ENCODE measurements at regions not wholly inside any gene's neighbourhood (a gene's known extent, or its start where the extent isn't known, plus 50 kb on each side); places are given as distances from the start of the nearest gene placed in this dataset.

DNA sequence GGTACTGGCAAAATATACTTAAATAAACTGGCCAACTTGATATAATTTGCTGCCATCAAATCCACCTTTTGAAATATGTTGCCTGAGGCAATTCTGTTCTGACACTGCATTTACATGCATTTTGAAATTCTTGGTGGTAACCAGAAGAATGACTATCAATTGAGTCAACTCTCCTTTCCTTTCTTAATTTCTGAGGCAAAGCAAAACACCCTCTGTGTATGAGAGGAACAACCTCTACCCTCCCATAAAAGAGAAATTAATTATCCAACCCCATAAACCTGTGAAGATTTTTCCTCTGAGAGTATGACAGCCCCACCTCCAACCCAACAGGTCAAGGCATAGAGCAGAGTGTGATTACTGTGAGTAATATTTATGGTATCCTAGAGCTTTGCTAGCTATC, 286.8 kb downstream of the NR2F1-AS1 start:
- Histone ChIP-seq H3K4me2 (ENCODE audit: extremely low read depth, insufficient read depth, low read length) (no peak overlapping the region), H2AFZ (ENCODE audit: low read length) (no peak overlapping the region), H3K9ac (ENCODE audit: insufficient read depth, low read length) (no peak overlapping the region), H4K20me1 (ENCODE audit: control insufficient read depth, extremely low read depth, insufficient read depth, low read length) (no peaks in the 10 kb centered on the region), H3K36me3 (ENCODE audit: control insufficient read depth, insufficient read depth, low read length) (no peaks in the 10 kb centered on the region), H3K9me3 (ENCODE audit: control insufficient read depth, insufficient read depth, low read depth, low read length) (no peaks in the 10 kb centered on the region), H3K79me2 (ENCODE audit: control insufficient read depth, insufficient read depth, low read length) (no peaks in the 10 kb centered on the region), H3K4me1 (ENCODE audit: control insufficient read depth, extremely low read depth, insufficient read depth, low read length) (no peaks in the 10 kb centered on the region), H3K4me3 (replicated peaks in 1 of 4; ENCODE audit: control extremely low read depth in 1 of 4, insufficient read depth in 1 of 4, low read depth in 3 of 4, low read length in 4 of 4) (no peak overlapping the region), H3K27ac (ENCODE audit: insufficient read depth, low read length) (no peak overlapping the region), H3K27me3 (ENCODE audit: control insufficient read depth, insufficient read depth, low read length) (no peaks in the 10 kb centered on the region)
- peak in 1 of 2 donors; percentile 68 for DNase-seq (ENCODE audit: low read depth in 2 of 2)
- no peak for TF ChIP-seq EZH2 (IDR thresholded peaks at IDR 0.05; ENCODE audit: low read length, missing control alignments)
- TF ChIP-seq, protein P1, sequence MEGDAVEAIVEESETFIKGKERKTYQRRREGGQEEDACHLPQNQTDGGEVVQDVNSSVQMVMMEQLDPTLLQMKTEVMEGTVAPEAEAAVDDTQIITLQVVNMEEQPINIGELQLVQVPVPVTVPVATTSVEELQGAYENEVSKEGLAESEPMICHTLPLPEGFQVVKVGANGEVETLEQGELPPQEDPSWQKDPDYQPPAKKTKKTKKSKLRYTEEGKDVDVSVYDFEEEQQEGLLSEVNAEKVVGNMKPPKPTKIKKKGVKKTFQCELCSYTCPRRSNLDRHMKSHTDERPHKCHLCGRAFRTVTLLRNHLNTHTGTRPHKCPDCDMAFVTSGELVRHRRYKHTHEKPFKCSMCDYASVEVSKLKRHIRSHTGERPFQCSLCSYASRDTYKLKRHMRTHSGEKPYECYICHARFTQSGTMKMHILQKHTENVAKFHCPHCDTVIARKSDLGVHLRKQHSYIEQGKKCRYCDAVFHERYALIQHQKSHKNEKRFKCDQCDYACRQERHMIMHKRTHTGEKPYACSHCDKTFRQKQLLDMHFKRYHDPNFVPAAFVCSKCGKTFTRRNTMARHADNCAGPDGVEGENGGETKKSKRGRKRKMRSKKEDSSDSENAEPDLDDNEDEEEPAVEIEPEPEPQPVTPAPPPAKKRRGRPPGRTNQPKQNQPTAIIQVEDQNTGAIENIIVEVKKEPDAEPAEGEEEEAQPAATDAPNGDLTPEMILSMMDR (conservative IDR thresholded peaks at IDR 0.05 in 1 of 2, IDR thresholded peaks at IDR 0.05 in 1 of 2; ENCODE audit: low read depth in 1 of 2, low read length in 2 of 2): no peak

DNA sequence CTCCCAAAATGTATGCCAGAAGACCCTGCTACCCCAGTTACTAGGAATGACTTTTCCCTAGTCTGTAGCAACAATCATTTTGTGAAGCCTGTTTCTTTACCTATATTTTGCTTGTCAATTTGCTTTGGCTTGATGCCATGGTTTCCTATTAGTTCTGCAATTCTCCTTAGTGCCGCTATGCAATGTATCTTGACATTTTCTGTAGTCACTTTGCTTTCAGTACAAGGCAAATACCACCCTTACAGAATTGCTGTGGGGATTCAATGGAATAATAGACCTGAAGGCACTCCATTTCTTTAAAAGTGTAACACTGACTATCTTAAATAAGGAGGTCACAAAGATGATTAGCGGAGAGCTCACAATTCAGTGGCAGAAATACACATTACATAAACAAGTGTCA, 291.1 kb downstream of the NR2F1-AS1 start:
- Histone ChIP-seq H2AFZ (ENCODE audit: low read length) (no peak overlapping the region), H3K27ac (ENCODE audit: insufficient read depth, low read length) (no peak overlapping the region), H3K4me2 (ENCODE audit: extremely low read depth, insufficient read depth, low read length) (no peak overlapping the region), H3K9me3 (ENCODE audit: control insufficient read depth, insufficient read depth, low read depth, low read length) (no peaks in the 10 kb centered on the region), H3K36me3 (ENCODE audit: control insufficient read depth, insufficient read depth, low read length) (no peaks in the 10 kb centered on the region), H4K20me1 (ENCODE audit: control insufficient read depth, extremely low read depth, insufficient read depth, low read length) (no peaks in the 10 kb centered on the region), H3K27me3 (ENCODE audit: control insufficient read depth, insufficient read depth, low read length) (no peaks in the 10 kb centered on the region), H3K4me1 (ENCODE audit: control insufficient read depth, extremely low read depth, insufficient read depth, low read length) (no peaks in the 10 kb centered on the region), H3K4me3 (replicated peaks in 1 of 4; ENCODE audit: control extremely low read depth in 1 of 4, insufficient read depth in 1 of 4, low read depth in 3 of 4, low read length in 4 of 4) (no peak overlapping the region), H3K79me2 (ENCODE audit: control insufficient read depth, insufficient read depth, low read length) (no peaks in the 10 kb centered on the region), H3K9ac (ENCODE audit: insufficient read depth, low read length) (no peak overlapping the region)
- no peak for DNase-seq (ENCODE audit: low read depth in 2 of 2)
- TF ChIP-seq EZH2 (IDR thresholded peaks at IDR 0.05; ENCODE audit: low read length, missing control alignments): no peak
- TF ChIP-seq, protein P1 (conservative IDR thresholded peaks at IDR 0.05 in 1 of 2, IDR thresholded peaks at IDR 0.05 in 1 of 2; ENCODE audit: low read depth in 1 of 2, low read length in 2 of 2): no peak

DNA sequence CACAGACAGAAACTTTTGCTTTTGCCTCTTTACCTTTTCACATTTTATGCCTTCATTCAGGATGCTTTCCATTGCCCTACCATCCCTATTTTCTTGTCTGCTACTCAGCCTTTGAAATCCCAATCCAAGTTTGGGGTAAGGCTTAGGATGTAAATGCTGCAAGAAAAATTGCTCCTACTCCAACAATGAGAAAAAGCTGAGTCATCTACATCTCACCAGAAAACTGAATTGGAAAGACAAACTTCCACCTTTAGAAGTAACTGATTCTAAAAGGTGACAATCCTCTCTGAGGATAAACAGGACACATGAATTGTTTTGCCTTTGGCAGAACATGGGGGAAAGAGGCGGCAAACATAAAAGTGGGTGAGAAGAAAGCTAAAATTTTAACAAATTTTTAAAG, 295.6 kb downstream of the NR2F1-AS1 start:
- Histone ChIP-seq H4K20me1 (ENCODE audit: control insufficient read depth, extremely low read depth, insufficient read depth, low read length) (no peaks in the 10 kb centered on the region), H2AFZ (ENCODE audit: low read length) (no peak overlapping the region), H3K4me1 (ENCODE audit: control insufficient read depth, extremely low read depth, insufficient read depth, low read length) (no peaks in the 10 kb centered on the region), H3K27me3 (ENCODE audit: control insufficient read depth, insufficient read depth, low read length) (no peaks in the 10 kb centered on the region), H3K9me3 (ENCODE audit: control insufficient read depth, insufficient read depth, low read depth, low read length) (no peaks in the 10 kb centered on the region), H3K79me2 (ENCODE audit: control insufficient read depth, insufficient read depth, low read length) (no peaks in the 10 kb centered on the region), H3K36me3 (ENCODE audit: control insufficient read depth, insufficient read depth, low read length) (no peaks in the 10 kb centered on the region), H3K4me2 (ENCODE audit: extremely low read depth, insufficient read depth, low read length) (no peak overlapping the region), H3K27ac (ENCODE audit: insufficient read depth, low read length) (no peak overlapping the region), H3K9ac (ENCODE audit: insufficient read depth, low read length) (no peak overlapping the region), H3K4me3 (replicated peaks in 1 of 4; ENCODE audit: control extremely low read depth in 1 of 4, insufficient read depth in 1 of 4, low read depth in 3 of 4, low read length in 4 of 4) (no peak overlapping the region)
- peak in 1 of 2 donors; percentile 10 for DNase-seq (ENCODE audit: low read depth in 2 of 2)
- no peak for TF ChIP-seq EZH2 (IDR thresholded peaks at IDR 0.05; ENCODE audit: low read length, missing control alignments)
- TF ChIP-seq, protein P1 (conservative IDR thresholded peaks at IDR 0.05 in 1 of 2, IDR thresholded peaks at IDR 0.05 in 1 of 2; ENCODE audit: low read depth in 1 of 2, low read length in 2 of 2): no peak

All from fibroblast of lung (primary cell).